NCI-H1105 (cell line): ENCODE measurements at regions not wholly inside any gene's neighbourhood (a gene's known extent, or its start where the extent isn't known, plus 50 kb on each side); places are given as distances from the start of the nearest gene placed in this dataset.

Experiments used
- DNase-seq: peaks from one replicate; lab custom pipeline; 2025; lab: John Stamatoyannopoulos, UW

GRCh38 chr1:104699433-104699832 is 949.7 kb downstream of the AMY1C start:
- DNase-seq = no peak

- DNase-seq = no peak
These were observed 953.0 kb downstream of the AMY1C start for GRCh38 chr1:104702731-104703130.

- no peak for DNase-seq
These were observed 957.0 kb downstream of the AMY1C start for GRCh38 chr1:104706631-104707147.

GRCh38 chr1:104718752-104719151 is 969.1 kb downstream of the AMY1C start:
- DNase-seq = no peak

- DNase-seq = no peak
These were observed 971.0 kb downstream of the AMY1C start for GRCh38 chr1:104720741-104721140.

GRCh38 chr1:104726917-104727316 is 977.2 kb downstream of the AMY1C start:
- no peak for DNase-seq

GRCh38 chr1:104733866-104734265 is 984.2 kb downstream of the AMY1C start:
- DNase-seq = peak; percentile 0

- no peak for DNase-seq
These were observed 996.2 kb downstream of the AMY1C start for GRCh38 chr1:104745875-104746274.

- no peak for DNase-seq
These were observed 997.3 kb downstream of the AMY1C start for GRCh38 chr1:104746994-104747393.

GRCh38 chr1:104760017-104760416 is 1010.3 kb downstream of the AMY1C start:
- no peak for DNase-seq

- DNase-seq = no peak
These were observed 1012.4 kb downstream of the AMY1C start for GRCh38 chr1:104761961-104762570.

- DNase-seq = no peak
These were observed 1015.4 kb downstream of the AMY1C start for GRCh38 chr1:104765085-104765484.

- DNase-seq = no peak
These were observed 1018.8 kb downstream of the AMY1C start for GRCh38 chr1:104768466-104768865.

- DNase-seq = peak; percentile 54
These were observed 1030.9 kb downstream of the AMY1C start for GRCh38 chr1:104780470-104781078.

- no peak for DNase-seq
These were observed 1036.0 kb downstream of the AMY1C start for GRCh38 chr1:104785575-104786187.

GRCh38 chr1:104787866-104788510 is 1038.3 kb downstream of the AMY1C start:
- DNase-seq = no peak

GRCh38 chr1:104791030-104791429 is 1041.3 kb downstream of the AMY1C start:
- DNase-seq = no peak

- no peak for DNase-seq
These were observed 1044.3 kb downstream of the AMY1C start for GRCh38 chr1:104794035-104794434.

- no peak for DNase-seq
These were observed 1046.2 kb downstream of the AMY1C start for GRCh38 chr1:104795931-104796330.

- DNase-seq = no peak
These were observed 1048.3 kb downstream of the AMY1C start for GRCh38 chr1:104797982-104798381.

- DNase-seq = no peak
These were observed 1051.6 kb downstream of the AMY1C start for GRCh38 chr1:104801344-104801743.

- no peak for DNase-seq
These were observed 1054.4 kb downstream of the AMY1C start for GRCh38 chr1:104804147-104804546.

- no peak for DNase-seq
These were observed 1057.9 kb downstream of the AMY1C start for GRCh38 chr1:104807590-104807989.
